Glomerular visceral epithelial cell (primary cell): ENCODE measurements at regions not wholly inside any gene's neighbourhood (a gene's known extent, or its start where the extent isn't known, plus 50 kb on each side); places are given as distances from the start of the nearest gene placed in this dataset.
A peak's percentile ranks its signal among the peaks of the same experiment; 100 is the strongest.

Experiments used
- DNase-seq: peaks from one replicate; pipeline ENCODE4 v3.0.0-alpha.2; 2016; ENCODE audit errors: extremely low spot score

- DNase-seq = no peak
Measured at GRCh38 chr1:81618376-81618775, 182.4 kb upstream of the ADGRL2 start.

- DNase-seq = no peak
Measured at GRCh38 chr1:81617308-81617967, 183.3 kb upstream of the ADGRL2 start.

- DNase-seq = no peak
Measured at GRCh38 chr1:81613803-81614202, 186.9 kb upstream of the ADGRL2 start.

GRCh38 chr1:81607924-81608323 is 192.8 kb upstream of the ADGRL2 start:
- DNase-seq = no peak

- no peak for DNase-seq
Measured at GRCh38 chr1:81607086-81607485, 193.6 kb upstream of the ADGRL2 start.

GRCh38 chr1:81606656-81607055 is 194.1 kb upstream of the ADGRL2 start:
- no peak for DNase-seq

GRCh38 chr1:81605023-81605422 is 195.7 kb upstream of the ADGRL2 start:
- DNase-seq = no peak

GRCh38 chr1:81600878-81601622 is 199.7 kb upstream of the ADGRL2 start:
- no peak for DNase-seq

GRCh38 chr1:81600363-81600762 is 200.4 kb upstream of the ADGRL2 start:
- no peak for DNase-seq

- DNase-seq = no peak
Measured at GRCh38 chr1:81598623-81599022, 202.1 kb upstream of the ADGRL2 start.

- DNase-seq = no peak
Measured at GRCh38 chr1:81597720-81598426, 202.9 kb upstream of the ADGRL2 start.

- DNase-seq = no peak
Measured at GRCh38 chr1:81596341-81596740, 204.4 kb upstream of the ADGRL2 start.

- DNase-seq = no peak
Measured at GRCh38 chr1:81594206-81594605, 206.5 kb upstream of the ADGRL2 start.

- DNase-seq = no peak
Measured at GRCh38 chr1:81592233-81592632, 208.5 kb upstream of the ADGRL2 start.

- DNase-seq = no peak
Measured at GRCh38 chr1:81590171-81590570, 210.6 kb upstream of the ADGRL2 start.

- DNase-seq = no peak
Measured at GRCh38 chr1:81588149-81588548, 212.6 kb upstream of the ADGRL2 start.

- DNase-seq = no peak
Measured at GRCh38 chr1:81587426-81587825, 213.3 kb upstream of the ADGRL2 start.

GRCh38 chr1:81585371-81585770 is 215.4 kb upstream of the ADGRL2 start:
- no peak for DNase-seq

- DNase-seq = no peak
Measured at GRCh38 chr1:81584398-81584797, 216.3 kb upstream of the ADGRL2 start.

- no peak for DNase-seq
Measured at GRCh38 chr1:81583878-81584277, 216.9 kb upstream of the ADGRL2 start.

- DNase-seq = peak; percentile 53
Measured at GRCh38 chr1:81582467-81582986, 218.2 kb upstream of the ADGRL2 start.

- DNase-seq = no peak
Measured at GRCh38 chr1:81578867-81579266, 221.9 kb upstream of the ADGRL2 start.
